HCT116 (cell line): ENCODE measurements at regions not wholly inside any gene's neighbourhood (a gene's known extent, or its start where the extent isn't known, plus 50 kb on each side); places are given as distances from the start of the nearest gene placed in this dataset.

Source experiments
- ATAC-seq: fragments of 200-7000 bp; cut with Tn5 transposase; 2 replicates; pipeline ENCODE4 v1.9.1; 2020; ENCODE audit warnings: mild to moderate bottlenecking, moderate library complexity
- BruUV-seq: library from RNA; stranded (reverse); fragments of 400-500 nt; replicated peaks from 2 replicates; lab custom pipeline; 2021; lab: Mats Ljungman, UMichigan
- CTCF ChIA-PET: fragments of 300-600 bp; sonication (Branson Sonifier 250); formaldehyde crosslinking; loops from one replicate; lab custom pipeline; 2021; ENCODE audit warnings: antibody characterized with exemption; lab: Charles Lee
- POLR2A ChIA-PET: fragments of 300-600, 350-600 bp; sonication (Branson Sonifier 250); formaldehyde crosslinking; loops from one replicate; lab custom pipeline; 2021; ENCODE audit warnings: antibody characterized with exemption; lab: Charles Lee
- RAD21 ChIA-PET, 2 experiments: fragments of 300-600 bp; sonication (Branson Sonifier 250); formaldehyde crosslinking; loops; one replicate each; lab custom pipeline; 2023; ENCODE audit warnings: low total read pairs in 2 of 2; ENCODE audit not compliant: uncharacterized antibody in 2 of 2, unreplicated experiment in 2 of 2, low non-redundant PET in 1 of 2; lab: Charles Lee
- DNase-seq: peaks from one replicate; pipeline ENCODE4 v3.0.0-alpha.2; 2010; ENCODE audit warnings: low read depth, low spot score
- H2AFZ ChIP-seq: fragments of 200-600 bp; shearing (Covaris generic), sonication (generic); 2 replicates; pipeline ENCODE4 v1.6.1; 2017; ENCODE audit warnings: low read depth, mixed run types, mixed read lengths, antibody characterized with exemption, low read length; ENCODE audit not compliant: poor library complexity, severe bottlenecking
- H3K27ac ChIP-seq: 2 replicates; pipeline ENCODE4 v1.5.1; 2012; ENCODE audit warnings: low read depth, low read length
- H3K27me3 ChIP-seq: fragments of 200-600 bp; sonication (generic); 2 replicates; pipeline ENCODE4 v1.6.1; 2016; ENCODE audit warnings: mixed run types, low read length, mixed read lengths; ENCODE audit not compliant: insufficient read depth
- H3K36me3 ChIP-seq, 2 experiments: fragments of 200-500 bp in 1 of 2; fragments of 200-600 bp in 1 of 2; sonication (Bioruptor generic) in 1 of 2; sonication (generic) in 1 of 2; 2 replicates each; pipeline versions ENCODE4 v1.5.1 to v1.6.1; 2014 to 2016; ENCODE audit warnings: low read length in 2 of 2, inconsistent platforms in 1 of 2, mixed read lengths in 1 of 2, mixed run types in 1 of 2; ENCODE audit not compliant: insufficient read depth in 2 of 2, control insufficient read depth in 1 of 2
- H3K4me1 ChIP-seq, 2 experiments: fragments of 200-600 bp in 1 of 2; sonication (generic) in 1 of 2; 2 replicates each; pipeline versions ENCODE4 v1.5.1 to v1.6.1; 2012 to 2017; ENCODE audit warnings: low read length in 2 of 2, inconsistent platforms in 1 of 2, mild to moderate bottlenecking in 1 of 2, mixed read lengths in 1 of 2, mixed run types in 1 of 2, moderate library complexity in 1 of 2; ENCODE audit not compliant: insufficient read depth in 2 of 2, control insufficient read depth in 1 of 2
- H3K4me2 ChIP-seq: fragments of 200-600 bp; sonication (generic); 2 replicates; pipeline ENCODE4 v1.6.1; 2017; ENCODE audit warnings: mixed run types, low read length, mixed read lengths
- H3K4me3 ChIP-seq, 2 experiments: fragments of 200-600 bp in 1 of 2; sonication (generic) in 1 of 2; replicated peaks in 1 of 2; 2 replicates each; pipeline ENCODE4 v1.5.1; 2011 to 2016; ENCODE audit warnings: low read length in 2 of 2, control low read depth in 1 of 2, low read depth in 1 of 2, mild to moderate bottlenecking in 1 of 2, mixed read lengths in 1 of 2, mixed run types in 1 of 2
- H3K79me2 ChIP-seq: fragments of 200-600 bp; sonication (generic); 2 replicates; pipeline ENCODE4 v1.6.1; 2017; ENCODE audit warnings: mild to moderate bottlenecking, mixed run types, low read length, moderate library complexity, mixed read lengths; ENCODE audit not compliant: insufficient read depth
- H3K9ac ChIP-seq: fragments of 200-600 bp; sonication (generic); 2 replicates; pipeline ENCODE4 v1.6.1; 2016; ENCODE audit warnings: low read length, mixed read lengths
- H3K9me2 ChIP-seq: fragments of 200-600 bp; sonication (generic), shearing (Covaris generic); 2 replicates; pipeline ENCODE4 v1.6.1; 2017; ENCODE audit warnings: mixed run types, mild to moderate bottlenecking, moderate library complexity; ENCODE audit not compliant: insufficient read depth
- H3K9me3 ChIP-seq, 2 experiments: fragments of 200-500 bp in 1 of 2; fragments of 200-600 bp in 1 of 2; sonication (Bioruptor generic) in 1 of 2; sonication (generic) in 1 of 2; 2 replicates each; pipeline ENCODE4 v1.6.1; 2014 to 2017; ENCODE audit warnings: low read length in 2 of 2, mixed read lengths in 2 of 2, inconsistent platforms in 1 of 2, low read depth in 1 of 2, mild to moderate bottlenecking in 1 of 2, mixed run types in 1 of 2, moderate library complexity in 1 of 2; ENCODE audit not compliant: control insufficient read depth in 1 of 2, insufficient read depth in 1 of 2
- H4K20me1 ChIP-seq: fragments of 200-600 bp; sonication (generic), shearing (Covaris generic); 2 replicates; pipeline ENCODE4 v1.6.1; 2017; ENCODE audit warnings: mixed run types, mild to moderate bottlenecking, moderate library complexity; ENCODE audit not compliant: insufficient read depth
- CEBPB ChIP-seq: IDR thresholded peaks from 2 replicates; pipeline ENCODE4 v1.6.1; 2012; ENCODE audit warnings: low read depth
- FOSL1 ChIP-seq: IDR thresholded peaks from 2 replicates; pipeline ENCODE4 v1.6.1; 2012; ENCODE audit warnings: low read depth
- POLR2AphosphoS5 ChIP-seq: IDR thresholded peaks from 2 replicates; pipeline ENCODE4 v1.6.1; 2011; ENCODE audit warnings: mild to moderate bottlenecking, low read depth, low read length, moderate library complexity
- SP1 ChIP-seq: IDR thresholded peaks from 2 replicates; pipeline ENCODE4 v1.6.1; 2012; ENCODE audit warnings: low read depth
- TCF7L2 ChIP-seq: IDR thresholded peaks from 2 replicates; pipeline ENCODE4 v1.7.0; 2011; ENCODE audit warnings: borderline replicate concordance, inconsistent platforms; ENCODE audit not compliant: insufficient read depth, insufficient read length; ENCODE audit errors: extremely low read depth
- ZFX ChIP-seq: fragments of 450-650 bp; IDR thresholded peaks from 2 replicates; pipeline ENCODE4 v1.6.1; 2017
- ZNF274 ChIP-seq: fragments of 200-500 bp; sonication (Bioruptor generic); IDR thresholded peaks from 2 replicates; pipeline ENCODE4 v1.6.1; 2014; ENCODE audit warnings: mild to moderate bottlenecking, low read depth, low read length, inconsistent platforms
- intact Hi-C: fragments of 100-400 bp; cut with micrococcal nuclease; formaldehyde crosslinking; loops from 2 replicates; pipeline ENCODE4 v1.10.0; 2022
- TF ChIP-seq, protein P1 (sequence below): IDR thresholded peaks from 2 replicates; pipeline ENCODE4 v1.6.1; 2011; ENCODE audit warnings: mild to moderate bottlenecking, low read length, moderate library complexity; ENCODE audit not compliant: insufficient replicate concordance; ENCODE audit errors: extremely low read depth

GRCh38 chr10:47190301-47190700 lies 109.7 kb upstream of the GDF10 start:
- no peak for ATAC-seq
- Histone ChIP-seq H3K9me3 (no peaks in the 10 kb centered on the region), H3K27me3 (no peaks in the 10 kb centered on the region), H3K4me3 (no peak overlapping the region), H3K9me2 (no peaks in the 10 kb centered on the region), H3K4me1 (peaks cover 0 to 2% of the 10 kb centered on the region in 2 experiments; a peak in 1 of 4 replicates), H3K79me2 (no peaks in the 10 kb centered on the region), H3K27ac (no peak overlapping the region), H3K4me2 (no peak overlapping the region), H3K9ac (no peak overlapping the region), H3K36me3 (no peaks in the 10 kb centered on the region), H4K20me1 (no peaks in the 10 kb centered on the region), H2AFZ (no peak overlapping the region)
- CTCF ChIA-PET: no interaction called here
- no peak for TF ChIP-seq SP1
- TF ChIP-seq POLR2AphosphoS5: no peak
- TF ChIP-seq TCF7L2: no peak
- TF ChIP-seq, protein P1, sequence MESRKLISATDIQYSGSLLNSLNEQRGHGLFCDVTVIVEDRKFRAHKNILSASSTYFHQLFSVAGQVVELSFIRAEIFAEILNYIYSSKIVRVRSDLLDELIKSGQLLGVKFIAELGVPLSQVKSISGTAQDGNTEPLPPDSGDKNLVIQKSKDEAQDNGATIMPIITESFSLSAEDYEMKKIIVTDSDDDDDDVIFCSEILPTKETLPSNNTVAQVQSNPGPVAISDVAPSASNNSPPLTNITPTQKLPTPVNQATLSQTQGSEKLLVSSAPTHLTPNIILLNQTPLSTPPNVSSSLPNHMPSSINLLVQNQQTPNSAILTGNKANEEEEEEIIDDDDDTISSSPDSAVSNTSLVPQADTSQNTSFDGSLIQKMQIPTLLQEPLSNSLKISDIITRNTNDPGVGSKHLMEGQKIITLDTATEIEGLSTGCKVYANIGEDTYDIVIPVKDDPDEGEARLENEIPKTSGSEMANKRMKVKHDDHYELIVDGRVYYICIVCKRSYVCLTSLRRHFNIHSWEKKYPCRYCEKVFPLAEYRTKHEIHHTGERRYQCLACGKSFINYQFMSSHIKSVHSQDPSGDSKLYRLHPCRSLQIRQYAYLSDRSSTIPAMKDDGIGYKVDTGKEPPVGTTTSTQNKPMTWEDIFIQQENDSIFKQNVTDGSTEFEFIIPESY: no peak
- no peak for TF ChIP-seq FOSL1
- no peak for TF ChIP-seq ZNF274
- TF ChIP-seq ZFX: no peak
- TF ChIP-seq CEBPB: no peak
- RAD21 ChIA-PET: no interaction called here
- BruUV-seq: no TSS peak
- POLR2A ChIA-PET: no interaction called here
- no peak for DNase-seq
- intact Hi-C loops: no loop called here
